Stomach (tissue), 8 donors: ENCODE measurements at regions not wholly inside any gene's neighbourhood (a gene's known extent, or its start where the extent isn't known, plus 50 kb on each side); places are given as distances from the start of the nearest gene placed in this dataset.
"Not testable (repeated sequence)": the region's sequence is repeated elsewhere in the genome, so short reads cannot be mapped to it uniquely, and the experiment has no call there.

Experiments used
- DNase-seq, 2 donors: peaks; one replicate each; pipeline versions ENCODE4 v3.0.0 to v3.0.0-alpha.2; 2013 to 2019
- H3K27ac ChIP-seq, 5 donors: fragments of 200-600 bp in 4 of 5; sonication (generic) in 4 of 5; one replicate each; pipeline ENCODE4 v1.5.1; 2013 to 2019; ENCODE audit warnings: mild to moderate bottlenecking in 1 of 5, moderate library complexity in 1 of 5
- H3K27me3 ChIP-seq, 3 donors: fragments of 200-600 bp; sonication (generic); one replicate each; pipeline ENCODE4 v1.5.1; 2017 to 2019; ENCODE audit warnings: mixed run types in 1 of 3
- H3K36me3 ChIP-seq, 4 donors: fragments of 200-600 bp; sonication (generic); 1 replicate in 3 of 4; 2 replicates in 1 of 4; pipeline ENCODE4 v1.5.1; 2016 to 2019
- H3K4me1 ChIP-seq, 4 donors: fragments of 200-600 bp; sonication (generic); one replicate each; pipeline ENCODE4 v1.5.1; 2016 to 2019
- H3K4me3 ChIP-seq, 4 donors: fragments of 200-600 bp; sonication (generic) in 3 of 4; one replicate each; pipeline ENCODE4 v1.5.1; 2016 to 2019; ENCODE audit warnings: mild to moderate bottlenecking in 1 of 4
- H3K9me3 ChIP-seq, 4 donors: fragments of 200-600 bp; sonication (generic); one replicate each; pipeline ENCODE4 v1.5.1; 2016 to 2019
- EP300 ChIP-seq: sonication (generic); formaldehyde crosslinking; IDR thresholded peaks from one replicate; pipeline ENCODE4 v1.6.1; 2017; ENCODE audit warnings: antibody characterized with exemption
- POLR2A ChIP-seq, 4 donors: fragments of 450-650 bp; IDR thresholded peaks; one replicate each; pipeline ENCODE4 v1.6.1; 2016; ENCODE audit warnings: antibody characterized with exemption in 4 of 4, control low read depth in 2 of 4, mild to moderate bottlenecking in 1 of 4, moderate library complexity in 1 of 4
- POLR2AphosphoS5 ChIP-seq, 3 donors: sonication (generic); formaldehyde crosslinking; IDR thresholded peaks; one replicate each; pipeline ENCODE4 v1.6.1; 2016; ENCODE audit warnings: antibody characterized with exemption in 3 of 3
- WGBS, 5 donors: extraction: QIAGEN DNeasy Blood & Tissue Kit in 3 of 5; methylation state at CpG; one replicate each; pipeline versions ENCODE4 v1.1.5 to v1.1.7; 2013 to 2018; 5-methylcytosine and 5-hydroxymethylcytosine counted together
- intact Hi-C: fragments of 100-400 bp; cut with DNase I; formaldehyde crosslinking; loops from one replicate; pipeline ENCODE4 v1.15.1; 2023; ENCODE audit warnings: low total_unique reads
- TF ChIP-seq, protein P1 (sequence below), 7 experiments: fragments of 450-650 bp in 4 of 7; fragments of 200-600 bp in 3 of 7; sonication (generic) in 3 of 7; IDR thresholded peaks; one replicate each; pipeline ENCODE4 v1.5.1; 2016 to 2019; ENCODE audit warnings: antibody characterized with exemption in 7 of 7, control low read depth in 2 of 7, mild to moderate bottlenecking in 1 of 7
- donor health status: healthy with polysubstance abuse.
- donor health status: Bipolar disorder and iron deficiency.
- donor health status: healthy.

DNA sequence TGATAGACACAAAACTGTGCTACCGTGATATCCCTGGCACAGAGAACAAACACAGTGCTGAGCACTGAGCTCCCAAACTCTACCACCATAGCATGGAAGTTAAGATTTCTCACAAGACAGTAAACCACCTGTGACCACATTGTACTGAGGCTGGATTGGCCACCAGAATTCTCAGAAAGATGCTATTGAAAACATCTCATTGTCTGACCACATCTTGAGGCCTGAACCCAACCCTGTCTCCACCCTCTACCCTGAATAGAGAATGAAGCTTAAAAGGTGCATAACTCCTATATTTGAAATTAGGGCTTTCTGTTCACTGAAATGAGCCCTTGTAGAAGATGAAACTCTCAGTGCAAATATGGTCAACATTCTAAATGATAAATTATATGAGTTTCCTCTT is 281.3 kb upstream of the NPAP1 start:
- no peaks in the 10 kb centered on the region for H3K36me3 ChIP-seq
- WGBS, 5 donors, result 67 to 90% (median 88%) methylated on average over 1 of the region's 1 CpG
- intact Hi-C loops, result no loop called here

DNA sequence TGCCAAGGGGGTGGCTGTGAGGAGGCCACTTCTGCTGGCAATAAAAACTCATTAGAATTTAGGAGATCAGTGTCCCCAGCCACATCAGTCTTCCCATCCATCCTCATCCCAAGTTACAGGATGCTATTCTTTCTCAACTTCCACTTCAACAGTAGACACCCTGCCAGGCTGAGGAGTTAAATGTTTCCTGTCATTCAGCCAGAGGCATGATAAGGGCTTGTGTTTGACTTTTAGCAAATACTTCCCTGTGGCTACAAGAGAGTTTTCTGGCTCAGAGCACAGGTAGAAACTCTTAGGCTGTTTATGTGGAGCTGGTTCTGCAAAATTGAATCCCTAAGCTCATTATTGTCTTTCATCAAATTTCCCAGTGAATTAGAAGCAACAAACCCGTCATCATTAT is 262.9 kb upstream of the NPAP1 start:
- intact Hi-C loops, H3K4me3 ChIP-seq, H3K4me1 ChIP-seq, H3K27ac ChIP-seq, H3K36me3 ChIP-seq, H3K27me3 ChIP-seq, DNase-seq: not testable (repeated sequence)
- WGBS, 5 donors, result 37 to 65% (median 42%) methylated on average over 1 of the region's 1 CpG
- H3K9me3 ChIP-seq, result peaks cover 0 to 14% (median 0%) of the 10 kb centered on the region in 4 donors

More for the DNA sequence above, 281.3 kb upstream of the NPAP1 start:
- Histone ChIP-seq H3K27me3 (no peaks in the 10 kb centered on the region), H3K27ac (no peak overlapping the region), H3K4me3 (no peak overlapping the region), H3K4me1 (no peaks in the 10 kb centered on the region), H3K9me3 (no peaks in the 10 kb centered on the region)
- TF ChIP-seq, protein P1, sequence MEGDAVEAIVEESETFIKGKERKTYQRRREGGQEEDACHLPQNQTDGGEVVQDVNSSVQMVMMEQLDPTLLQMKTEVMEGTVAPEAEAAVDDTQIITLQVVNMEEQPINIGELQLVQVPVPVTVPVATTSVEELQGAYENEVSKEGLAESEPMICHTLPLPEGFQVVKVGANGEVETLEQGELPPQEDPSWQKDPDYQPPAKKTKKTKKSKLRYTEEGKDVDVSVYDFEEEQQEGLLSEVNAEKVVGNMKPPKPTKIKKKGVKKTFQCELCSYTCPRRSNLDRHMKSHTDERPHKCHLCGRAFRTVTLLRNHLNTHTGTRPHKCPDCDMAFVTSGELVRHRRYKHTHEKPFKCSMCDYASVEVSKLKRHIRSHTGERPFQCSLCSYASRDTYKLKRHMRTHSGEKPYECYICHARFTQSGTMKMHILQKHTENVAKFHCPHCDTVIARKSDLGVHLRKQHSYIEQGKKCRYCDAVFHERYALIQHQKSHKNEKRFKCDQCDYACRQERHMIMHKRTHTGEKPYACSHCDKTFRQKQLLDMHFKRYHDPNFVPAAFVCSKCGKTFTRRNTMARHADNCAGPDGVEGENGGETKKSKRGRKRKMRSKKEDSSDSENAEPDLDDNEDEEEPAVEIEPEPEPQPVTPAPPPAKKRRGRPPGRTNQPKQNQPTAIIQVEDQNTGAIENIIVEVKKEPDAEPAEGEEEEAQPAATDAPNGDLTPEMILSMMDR (IDR thresholded peaks at IDR 0.05), result no peak
- TF ChIP-seq POLR2AphosphoS5 (IDR thresholded peaks at IDR 0.05), result no peak
- no peak for TF ChIP-seq EP300
- no peak for TF ChIP-seq POLR2A (IDR thresholded peaks at IDR 0.05)
- DNase-seq, result no peak

DNA sequence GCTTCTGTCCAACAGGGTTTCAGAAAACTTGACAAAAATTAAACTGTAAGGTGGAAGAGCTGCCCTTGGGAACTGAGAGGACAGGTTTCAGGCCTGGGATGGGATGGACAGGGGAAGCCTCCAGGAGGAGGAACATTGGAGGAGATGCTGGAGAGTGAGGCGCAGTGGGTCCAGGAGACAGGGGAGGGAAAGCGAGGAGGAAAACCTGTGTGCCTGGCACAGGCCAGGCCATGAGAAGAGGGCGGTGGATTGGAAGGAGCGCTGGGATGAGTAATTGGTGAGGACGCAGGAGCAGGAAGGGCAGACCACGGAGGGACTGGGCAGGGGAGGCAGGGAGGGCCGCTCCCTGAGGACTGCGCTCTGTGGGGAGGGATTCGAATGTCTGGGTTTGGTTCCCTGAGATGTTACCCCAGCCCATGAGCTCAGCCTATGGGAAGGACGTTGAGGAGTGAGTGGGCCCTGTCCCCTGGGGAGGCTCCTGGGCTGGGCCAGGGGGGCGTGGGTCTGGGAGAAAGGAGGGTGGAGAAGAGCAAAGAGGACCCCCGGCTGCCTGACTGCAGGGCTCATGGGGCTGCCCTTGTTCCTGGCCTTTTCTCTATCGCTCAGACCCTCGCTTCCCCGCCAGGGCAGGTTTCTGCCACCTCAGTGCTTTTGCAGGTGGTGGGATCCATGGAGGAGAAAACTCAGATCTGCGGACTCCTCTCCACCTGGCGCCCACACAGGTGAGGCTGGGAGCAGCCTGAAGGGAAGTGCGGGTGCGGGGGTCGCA is 249.1 kb upstream of the NPAP1 start:
- WGBS, 5 donors, result 52 to 80% (median 60%) methylated on average over 12 to 20 of the region's 20 CpGs
- H3K9me3 ChIP-seq, H3K4me3 ChIP-seq, H3K27me3 ChIP-seq, H3K36me3 ChIP-seq, intact Hi-C loops, H3K27ac ChIP-seq, H3K4me1 ChIP-seq: not testable (repeated sequence)
- peak in 1 of 2 donors; percentile 5 for DNase-seq

DNA sequence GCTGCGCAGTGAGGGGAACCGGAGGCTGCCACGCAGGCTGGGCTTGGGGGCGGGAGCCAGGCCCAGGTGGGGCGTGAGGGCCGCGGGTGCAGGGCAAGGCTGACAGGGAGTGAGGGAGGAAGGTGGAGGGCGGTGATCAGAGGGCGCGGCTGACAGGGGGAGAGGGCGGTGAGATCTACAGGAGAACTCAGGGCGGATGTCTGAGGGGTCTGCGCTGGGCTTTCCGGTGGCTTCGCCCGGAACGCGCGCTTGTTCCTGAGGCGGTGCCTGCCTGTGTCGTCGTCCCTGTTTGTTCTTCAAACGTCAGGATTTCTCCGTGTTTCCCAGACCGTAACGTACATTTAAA is 248.5 kb upstream of the NPAP1 start:
- DNase-seq, result peak in 1 of 2 donors; percentile 30
- intact Hi-C loops, result not testable (repeated sequence)
- WGBS, 5 donors, result 21 to 28% (median 24%) methylated on average over 19 to 23 of the region's 26 CpGs

DNA sequence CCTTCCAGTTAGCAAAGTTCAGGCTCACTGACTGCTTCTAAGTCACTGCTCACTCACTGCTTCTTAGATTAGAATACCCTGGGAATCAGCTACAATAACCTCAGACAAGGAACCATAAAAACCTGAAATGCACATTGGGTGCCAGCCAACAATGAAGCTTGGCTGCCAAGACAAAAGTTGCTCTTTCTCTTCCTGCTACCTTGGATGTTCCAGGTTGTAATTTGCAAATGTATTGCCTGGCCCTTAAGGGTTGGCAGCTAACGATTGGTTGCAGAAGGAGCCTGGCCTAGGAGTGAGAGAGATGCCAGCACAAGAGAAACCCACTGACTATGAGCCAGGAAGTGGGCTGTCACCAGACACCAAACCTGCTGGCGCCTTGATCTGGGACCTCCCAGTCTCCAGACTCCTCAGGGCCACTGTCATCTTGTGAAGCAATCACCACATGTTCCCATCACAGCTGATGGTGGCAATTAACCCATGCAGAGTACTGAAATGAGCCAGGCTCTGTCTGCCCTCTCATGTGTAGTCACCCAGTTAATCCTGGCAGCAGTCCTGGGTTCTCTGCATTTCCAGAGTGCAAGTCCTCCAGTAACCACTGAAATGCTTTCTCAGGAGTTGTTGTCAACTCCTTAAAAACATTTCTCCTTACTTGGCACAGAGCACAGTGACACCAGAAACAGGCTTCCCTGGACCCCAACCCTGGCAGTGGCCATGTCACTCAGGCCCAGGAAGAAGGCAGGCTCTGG is 240.3 kb upstream of the NPAP1 start:
- WGBS, 5 donors, result 36 to 75% (median 57%) methylated on average over 2 of the region's 2 CpGs
- intact Hi-C loops, H3K4me3 ChIP-seq, H3K36me3 ChIP-seq, H3K9me3 ChIP-seq, H3K4me1 ChIP-seq, H3K27me3 ChIP-seq, H3K27ac ChIP-seq: not testable (repeated sequence)
- DNase-seq, result peak in 1 of 2 donors; percentile 29

More for the DNA sequence above, 248.5 kb upstream of the NPAP1 start:
- H3K27me3 ChIP-seq, H3K27ac ChIP-seq, H3K36me3 ChIP-seq, H3K9me3 ChIP-seq, H3K4me1 ChIP-seq: not testable (repeated sequence)
- H3K4me3 ChIP-seq, result peak overlapping the region in 1 of 4 donors; percentile 4

DNA sequence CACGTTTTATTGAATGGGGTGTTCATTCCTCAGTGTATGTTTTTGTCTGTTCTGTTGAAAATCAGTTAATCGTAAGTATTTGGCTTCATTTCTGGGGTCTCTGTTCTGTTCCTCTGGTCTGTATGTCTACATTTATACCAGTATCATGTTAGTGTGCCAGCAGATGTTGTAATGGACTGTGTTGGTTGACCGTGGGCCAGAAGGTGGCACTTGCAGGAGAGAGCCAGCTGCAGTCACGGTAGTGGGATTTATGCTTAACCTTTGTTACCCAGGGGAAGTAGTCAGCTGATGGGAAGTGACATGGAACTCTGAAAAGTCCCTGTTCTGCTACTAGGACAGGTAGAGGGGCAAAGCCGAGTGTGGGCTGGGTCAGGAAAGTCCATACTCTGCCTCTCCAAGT is 238.3 kb upstream of the NPAP1 start:
- H3K4me1 ChIP-seq, H3K9me3 ChIP-seq, H3K27ac ChIP-seq, H3K36me3 ChIP-seq, intact Hi-C loops, DNase-seq, H3K27me3 ChIP-seq, H3K4me3 ChIP-seq: not testable (repeated sequence)
- whole genome bisulfite sequencing, 5 donors, result 37 to 52% (median 42%) methylated on average over 3 to 4 of the region's 5 CpGs

DNA sequence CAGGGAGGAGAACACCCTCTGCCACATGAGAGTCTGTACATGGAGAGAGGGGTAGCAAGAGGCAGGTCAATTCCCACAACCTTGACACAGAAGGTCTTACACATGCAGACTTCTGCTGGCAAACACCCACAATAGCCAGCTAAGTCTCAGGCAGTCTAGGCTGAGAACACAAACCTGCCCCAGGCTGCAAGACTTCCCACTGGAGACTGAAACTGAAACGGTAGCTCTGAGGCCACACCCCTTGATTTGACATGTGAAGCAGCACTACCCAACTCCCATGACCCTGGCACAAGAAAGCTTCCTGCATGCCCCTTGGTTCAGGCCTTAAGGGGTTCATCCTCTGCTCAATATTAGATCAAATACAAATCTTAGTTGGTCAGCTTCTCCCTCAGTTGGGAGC is 237.8 kb upstream of the NPAP1 start:
- H3K4me1 ChIP-seq, H3K9me3 ChIP-seq, H3K36me3 ChIP-seq, DNase-seq, H3K27me3 ChIP-seq, H3K4me3 ChIP-seq, intact Hi-C loops, H3K27ac ChIP-seq: not testable (repeated sequence)
- WGBS, 5 donors, result 18 to 57% (median 40%) methylated on average over 1 of the region's 1 CpG

DNA sequence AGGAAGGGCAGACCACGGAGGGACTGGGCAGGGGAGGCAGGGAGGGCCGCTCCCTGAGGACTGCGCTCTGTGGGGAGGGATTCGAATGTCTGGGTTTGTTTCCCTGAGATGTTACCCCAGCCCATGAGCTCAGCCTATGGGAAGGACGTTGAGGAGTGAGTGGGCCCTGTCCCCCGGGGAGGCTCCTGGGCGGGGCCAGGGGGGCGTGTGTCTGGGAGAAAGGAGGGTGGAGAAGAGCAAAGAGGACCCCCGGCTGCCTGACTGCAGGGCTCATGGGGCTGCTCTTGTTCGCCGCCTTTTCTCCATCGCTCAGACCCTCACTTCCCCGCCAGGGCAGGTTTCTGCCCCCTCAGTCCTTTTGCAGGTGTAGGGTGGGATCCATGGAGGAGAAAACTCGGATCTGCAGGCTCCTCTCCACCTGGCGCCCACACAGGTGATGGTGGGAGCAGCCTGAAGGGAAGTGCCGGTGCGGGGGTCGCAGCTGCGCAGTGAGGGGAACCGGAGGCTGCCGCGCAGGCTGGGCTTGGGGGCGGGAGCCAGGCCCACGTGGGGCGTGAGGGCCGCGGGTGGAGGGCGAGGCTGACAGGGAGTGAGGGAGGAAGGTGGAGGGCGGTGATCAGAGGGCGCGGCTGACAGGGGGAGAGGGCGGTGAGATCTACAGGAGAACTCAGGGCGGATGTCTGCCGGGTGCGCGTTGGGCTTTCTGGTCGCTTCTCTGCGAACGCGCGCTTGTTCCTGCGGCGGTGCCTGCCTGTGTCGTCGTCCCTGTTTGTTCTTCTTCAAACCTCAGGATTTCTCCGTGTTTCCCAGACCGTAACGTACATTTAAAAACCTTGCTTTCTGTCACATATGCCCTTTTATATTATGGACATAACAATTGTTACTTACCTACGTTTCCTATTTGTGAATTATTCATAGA is 198.2 kb upstream of the NPAP1 start:
- peak in 1 of 2 donors; percentile 36 for DNase-seq
- H3K4me3 ChIP-seq, H3K36me3 ChIP-seq, H3K27ac ChIP-seq, H3K27me3 ChIP-seq, H3K4me1 ChIP-seq, H3K9me3 ChIP-seq, intact Hi-C loops: not testable (repeated sequence)
- 30 to 48% (median 35%) methylated on average over 28 to 35 of the region's 49 CpGs for WGBS, 5 donors

DNA sequence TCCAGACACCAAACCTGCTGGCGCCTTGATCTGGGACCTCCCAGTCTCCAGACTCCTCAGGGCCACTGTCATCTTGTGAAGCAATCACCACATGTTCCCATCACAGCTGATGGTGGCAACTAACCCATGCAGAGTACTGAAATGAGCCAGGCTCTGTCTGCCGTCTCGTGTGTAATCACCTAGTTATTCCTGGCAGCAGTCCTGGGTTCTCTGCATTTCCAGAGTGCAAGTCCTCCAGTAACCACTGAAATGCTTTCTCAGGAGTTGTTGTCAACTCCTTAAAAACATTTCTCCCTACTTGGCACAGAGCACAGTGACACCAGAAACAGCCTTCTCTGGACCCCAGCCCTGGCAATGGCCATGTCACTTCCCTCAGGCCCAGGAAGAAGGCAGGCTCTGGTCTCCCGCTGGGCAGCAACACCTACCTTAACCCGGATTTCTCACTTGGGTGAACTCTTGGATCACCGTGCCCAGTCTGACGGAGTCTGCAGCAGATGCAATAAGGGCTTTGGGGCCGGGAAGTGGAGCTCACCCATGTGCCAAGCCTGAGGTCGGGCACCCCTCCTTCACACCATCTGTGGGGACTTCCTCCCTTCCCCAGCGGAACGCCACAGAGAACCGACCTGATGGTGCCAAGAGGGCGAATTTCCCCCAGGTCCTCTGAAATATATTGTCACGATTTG is 189.5 kb upstream of the NPAP1 start:
- H3K4me1 ChIP-seq, H3K4me3 ChIP-seq, intact Hi-C loops, H3K27ac ChIP-seq, H3K9me3 ChIP-seq, H3K27me3 ChIP-seq, H3K36me3 ChIP-seq: not testable (repeated sequence)
- 75 to 79% (median 78%) methylated on average over 12 to 14 of the region's 14 CpGs for WGBS, 5 donors
- peak in 1 of 2 donors; percentile 4 for DNase-seq
